Large intestine (tissue), 3 donors: ENCODE measurements at regions not wholly inside any gene's neighbourhood (a gene's known extent, or its start where the extent isn't known, plus 50 kb on each side); places are given as distances from the start of the nearest gene placed in this dataset.

Experiments used
- DNase-seq, 2 donors: peaks; one replicate each; pipeline versions ENCODE4 v3.0.0 to v3.0.0-alpha.2; 2013
- H3K27ac ChIP-seq: one replicate; pipeline ENCODE4 v1.5.1; 2013; ENCODE audit warnings: low read length
- H3K27me3 ChIP-seq: 2 replicates; pipeline ENCODE4 v1.6.1; 2013; ENCODE audit warnings: low read length; ENCODE audit not compliant: control insufficient read depth, insufficient read depth
- H3K36me3 ChIP-seq: 2 replicates; pipeline ENCODE4 v1.6.1; 2013; ENCODE audit warnings: low read length; ENCODE audit not compliant: control insufficient read depth, insufficient read depth
- H3K4me1 ChIP-seq: one replicate; pipeline ENCODE4 v1.6.1; 2013; ENCODE audit warnings: low read length; ENCODE audit not compliant: control insufficient read depth, insufficient read depth
- H3K4me3 ChIP-seq: one replicate; pipeline ENCODE4 v1.5.1; 2013; ENCODE audit warnings: low read length
- H3K9me3 ChIP-seq: one replicate; pipeline ENCODE4 v1.6.1; 2013; ENCODE audit warnings: mild to moderate bottlenecking, low read depth, low read length, moderate library complexity; ENCODE audit not compliant: control insufficient read depth
- WGBS: methylation state at CpG from one replicate; pipeline ENCODE4 v1.1.5; 2013; ENCODE audit warnings: low lambda C conversion rate; ENCODE audit not compliant: insufficient coverage; 5-methylcytosine and 5-hydroxymethylcytosine counted together

GRCh38 chr15:81853150-81853748 lies 192.6 kb downstream of the MEX3B start:
- 100% methylated on average over 1 of the region's 3 CpGs for WGBS
- DNase-seq: no peak
- Histone ChIP-seq H3K36me3 (no peaks in the 10 kb centered on the region), H3K27me3 (no peaks in the 10 kb centered on the region), H3K4me3 (no peak overlapping the region), H3K4me1 (no peaks in the 10 kb centered on the region), H3K9me3 (no peaks in the 10 kb centered on the region), H3K27ac (no peak overlapping the region)

DNA sequence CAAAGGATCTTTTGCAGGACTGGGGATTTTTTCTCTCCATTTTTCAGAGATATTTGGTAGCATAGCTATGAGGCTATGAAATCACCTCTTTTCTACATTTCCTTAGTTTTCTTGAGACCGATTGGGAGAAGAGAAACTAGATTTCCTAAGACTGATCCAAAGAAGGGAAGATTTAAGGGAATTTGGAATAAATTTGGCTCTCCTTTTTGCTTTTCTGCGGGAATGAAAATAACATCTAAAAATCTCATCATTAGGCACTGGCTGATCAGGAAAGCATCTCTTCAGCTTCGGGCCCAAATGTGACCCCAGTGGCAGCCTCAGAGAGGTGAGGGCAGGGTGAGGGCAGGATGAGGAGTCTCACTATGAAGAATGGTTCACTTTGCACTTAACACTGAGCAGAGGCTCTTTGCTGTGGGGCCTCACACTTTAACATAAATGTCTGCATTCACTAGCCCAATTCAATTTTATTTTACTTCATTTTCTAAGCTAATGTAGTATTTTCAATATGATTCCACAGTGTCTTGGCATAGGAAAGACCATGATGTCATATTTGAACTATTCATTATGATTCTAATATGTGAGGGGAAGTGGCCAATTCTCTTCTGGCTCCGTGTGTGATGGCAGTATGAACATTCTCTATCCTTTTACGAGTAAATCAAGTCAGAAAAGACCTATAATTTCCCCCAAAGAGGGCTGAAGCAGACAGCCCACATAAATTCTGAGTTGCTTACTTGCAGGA lies 193.2 kb downstream of the MEX3B start:
- Histone ChIP-seq H3K27me3 (no peaks in the 10 kb centered on the region), H3K4me3 (no peak overlapping the region), H3K36me3 (no peaks in the 10 kb centered on the region), H3K27ac (no peak overlapping the region), H3K9me3 (no peaks in the 10 kb centered on the region), H3K4me1 (no peaks in the 10 kb centered on the region)
- 63% methylated on average over 2 of the region's 5 CpGs for WGBS
- peak in 1 of 2 donors; percentile 12 for DNase-seq

- H3K4me3 ChIP-seq: no peak overlapping the region
- no peaks in the 10 kb centered on the region for H3K36me3 ChIP-seq
- no peaks in the 10 kb centered on the region for H3K4me1 ChIP-seq
- H3K27ac ChIP-seq: no peak overlapping the region
- no peaks in the 10 kb centered on the region for H3K27me3 ChIP-seq
- no peaks in the 10 kb centered on the region for H3K9me3 ChIP-seq
- WGBS: no CpG with 5 or more reads among the region's 7 CpGs
- no peak for DNase-seq
Measured at GRCh38 chr15:81851757-81852156, 194.1 kb downstream of the MEX3B start.

GRCh38 chr15:81851325-81851724 lies 194.5 kb downstream of the MEX3B start:
- Histone ChIP-seq H3K9me3 (no peaks in the 10 kb centered on the region), H3K4me3 (no peak overlapping the region), H3K4me1 (no peaks in the 10 kb centered on the region), H3K27me3 (no peaks in the 10 kb centered on the region), H3K36me3 (no peaks in the 10 kb centered on the region), H3K27ac (no peak overlapping the region)
- no peak for DNase-seq
- 90% methylated on average over 4 of the region's 10 CpGs for WGBS

GRCh38 chr15:81849289-81849688 lies 196.5 kb downstream of the MEX3B start:
- H3K4me3 ChIP-seq: no peak overlapping the region
- no peaks in the 10 kb centered on the region for H3K36me3 ChIP-seq
- no peak for DNase-seq
- H3K9me3 ChIP-seq: no peaks in the 10 kb centered on the region
- no peak overlapping the region for H3K27ac ChIP-seq
- 80% methylated on average over 3 of the region's 6 CpGs for WGBS
- H3K27me3 ChIP-seq: no peaks in the 10 kb centered on the region
- no peaks in the 10 kb centered on the region for H3K4me1 ChIP-seq

- 100% methylated on average over 1 of the region's 2 CpGs for WGBS
Measured at GRCh38 chr15:81848701-81849100, 197.1 kb downstream of the MEX3B start.

DNA sequence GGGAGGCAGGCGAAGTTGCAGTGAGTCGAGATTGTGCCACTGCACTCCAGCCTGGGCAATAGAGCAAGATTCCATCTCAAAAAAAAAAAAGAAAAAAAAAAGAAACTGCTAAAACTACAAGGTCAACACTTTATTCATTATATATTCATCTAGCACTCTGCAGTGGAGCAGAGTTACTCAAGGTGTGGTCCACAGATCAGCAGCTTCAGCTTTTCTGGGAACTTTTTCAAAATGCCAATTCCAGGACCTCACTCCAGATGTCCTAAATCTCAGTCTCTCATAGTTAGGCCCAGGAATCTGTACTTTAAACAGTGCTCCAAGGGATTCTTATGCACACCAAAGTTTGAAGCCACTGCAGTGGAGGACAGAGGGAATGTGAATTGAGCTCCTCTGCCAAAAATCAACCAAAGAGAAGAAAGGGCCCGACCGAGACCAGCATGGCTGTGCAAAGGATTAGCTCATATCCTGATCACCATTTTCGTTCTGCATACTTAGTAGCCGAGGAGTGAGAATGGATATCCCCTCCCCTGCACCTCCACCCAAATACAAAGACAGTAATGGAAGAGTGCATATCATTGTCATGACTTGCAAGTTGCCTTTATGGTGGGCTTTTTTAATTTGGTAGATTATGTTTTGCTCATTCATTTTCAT lies 201.9 kb downstream of the MEX3B start:
- Histone ChIP-seq H3K4me1 (no peaks in the 10 kb centered on the region), H3K36me3 (no peaks in the 10 kb centered on the region), H3K27ac (no peak overlapping the region), H3K27me3 (no peaks in the 10 kb centered on the region), H3K4me3 (no peak overlapping the region), H3K9me3 (no peaks in the 10 kb centered on the region)
- DNase-seq: no peak
- WGBS: no CpG with 5 or more reads among the region's 6 CpGs

More at GRCh38 chr15:81848701-81849100, 197.1 kb downstream of the MEX3B start:
- Histone ChIP-seq H3K36me3 (no peaks in the 10 kb centered on the region), H3K27ac (no peak overlapping the region), H3K4me1 (no peaks in the 10 kb centered on the region), H3K9me3 (no peaks in the 10 kb centered on the region), H3K27me3 (no peaks in the 10 kb centered on the region), H3K4me3 (no peak overlapping the region)
- DNase-seq: no peak

- Histone ChIP-seq H3K4me1 (no peaks in the 10 kb centered on the region), H3K36me3 (no peaks in the 10 kb centered on the region), H3K27me3 (no peaks in the 10 kb centered on the region), H3K4me3 (no peak overlapping the region), H3K9me3 (no peaks in the 10 kb centered on the region), H3K27ac (no peak overlapping the region)
- DNase-seq: no peak
- no CpG with 5 or more reads among the region's 5 CpGs for WGBS
Measured at GRCh38 chr15:81843226-81843625, 202.6 kb downstream of the MEX3B start.

DNA sequence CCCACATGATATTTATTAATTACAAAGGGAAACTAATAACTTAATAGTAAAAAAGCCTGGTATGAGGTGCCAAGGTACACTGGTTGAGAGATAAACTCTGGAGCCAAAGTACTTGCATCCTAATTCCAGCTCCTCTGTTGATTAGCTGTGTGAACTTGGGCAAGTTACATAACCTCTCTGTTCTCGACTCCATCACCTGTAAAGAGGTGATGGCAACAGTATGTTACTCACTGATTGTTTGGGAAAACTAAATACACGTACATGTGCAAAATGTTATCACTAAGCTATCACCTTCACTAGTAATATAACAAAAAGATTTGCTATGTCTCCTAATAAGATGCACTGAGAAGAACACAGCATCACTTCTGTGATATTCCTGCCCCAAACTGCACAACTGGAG lies 206.4 kb downstream of the MEX3B start:
- Histone ChIP-seq H3K4me3 (no peak overlapping the region), H3K27ac (no peak overlapping the region), H3K4me1 (no peaks in the 10 kb centered on the region), H3K36me3 (no peaks in the 10 kb centered on the region), H3K9me3 (no peaks in the 10 kb centered on the region), H3K27me3 (no peaks in the 10 kb centered on the region)
- WGBS: no CpG with 5 or more reads among the region's 2 CpGs
- no peak for DNase-seq

- H3K4me1 ChIP-seq: no peaks in the 10 kb centered on the region
- H3K4me3 ChIP-seq: no peak overlapping the region
- 71% methylated on average over 1 of the region's 1 CpG for WGBS
- no peak overlapping the region for H3K27ac ChIP-seq
- no peaks in the 10 kb centered on the region for H3K9me3 ChIP-seq
- H3K36me3 ChIP-seq: no peaks in the 10 kb centered on the region
- H3K27me3 ChIP-seq: no peaks in the 10 kb centered on the region
- no peak for DNase-seq
Measured at GRCh38 chr15:81835731-81836130, 210.1 kb downstream of the MEX3B start.
